Neural crest cell (in vitro differentiated cells): ENCODE measurements at regions not wholly inside any gene's neighbourhood (a gene's known extent, or its start where the extent isn't known, plus 50 kb on each side); places are given as distances from the start of the nearest gene placed in this dataset.
A peak's percentile ranks its signal among the peaks of the same experiment; 100 is the strongest.

Experiments used
- DNase-seq: peaks from one replicate; pipeline ENCODE4 v3.0.0; 2021; ENCODE audit warnings: low read depth, mixed read lengths, low spot score
- H3K27ac Mint-ChIP-seq: one replicate; pipeline ENCODE4 v1.8.0; 2021; ENCODE audit warnings: mild to moderate bottlenecking, mixed read lengths; ENCODE audit not compliant: unreplicated experiment
- H3K27me3 Mint-ChIP-seq: 2 replicates; pipeline ENCODE4 v1.8.0; 2021; ENCODE audit warnings: low read depth, mild to moderate bottlenecking, mixed read lengths
- H3K36me3 Mint-ChIP-seq: 2 replicates; pipeline ENCODE4 v1.8.0; 2021; ENCODE audit warnings: low read depth, mild to moderate bottlenecking, mixed read lengths
- H3K4me1 Mint-ChIP-seq: 2 replicates; pipeline ENCODE4 v1.8.0; 2021; ENCODE audit warnings: mixed read lengths
- H3K4me3 Mint-ChIP-seq: one replicate; pipeline ENCODE4 v1.8.0; 2021; ENCODE audit warnings: mild to moderate bottlenecking, mixed read lengths
- H3K9me3 Mint-ChIP-seq: 2 replicates; pipeline ENCODE4 v1.8.0; 2021; ENCODE audit warnings: mixed read lengths
- TF ChIP-seq, protein P1 (sequence below): fragments of 200-600 bp; sonication (generic); conservative IDR thresholded peaks from 2 replicates; pipeline ENCODE4 v1.5.0; 2021; ENCODE audit warnings: antibody characterized with exemption, mild to moderate bottlenecking

- Mint-ChIP-seq H3K4me1 (peaks cover 27% of the 10 kb centered on the region), H3K27me3 (no peaks in the 10 kb centered on the region), H3K36me3 (no peaks in the 10 kb centered on the region), H3K27ac (no peak overlapping the region), H3K9me3 (no peaks in the 10 kb centered on the region), H3K4me3 (no peak overlapping the region)
- TF ChIP-seq, protein P1, sequence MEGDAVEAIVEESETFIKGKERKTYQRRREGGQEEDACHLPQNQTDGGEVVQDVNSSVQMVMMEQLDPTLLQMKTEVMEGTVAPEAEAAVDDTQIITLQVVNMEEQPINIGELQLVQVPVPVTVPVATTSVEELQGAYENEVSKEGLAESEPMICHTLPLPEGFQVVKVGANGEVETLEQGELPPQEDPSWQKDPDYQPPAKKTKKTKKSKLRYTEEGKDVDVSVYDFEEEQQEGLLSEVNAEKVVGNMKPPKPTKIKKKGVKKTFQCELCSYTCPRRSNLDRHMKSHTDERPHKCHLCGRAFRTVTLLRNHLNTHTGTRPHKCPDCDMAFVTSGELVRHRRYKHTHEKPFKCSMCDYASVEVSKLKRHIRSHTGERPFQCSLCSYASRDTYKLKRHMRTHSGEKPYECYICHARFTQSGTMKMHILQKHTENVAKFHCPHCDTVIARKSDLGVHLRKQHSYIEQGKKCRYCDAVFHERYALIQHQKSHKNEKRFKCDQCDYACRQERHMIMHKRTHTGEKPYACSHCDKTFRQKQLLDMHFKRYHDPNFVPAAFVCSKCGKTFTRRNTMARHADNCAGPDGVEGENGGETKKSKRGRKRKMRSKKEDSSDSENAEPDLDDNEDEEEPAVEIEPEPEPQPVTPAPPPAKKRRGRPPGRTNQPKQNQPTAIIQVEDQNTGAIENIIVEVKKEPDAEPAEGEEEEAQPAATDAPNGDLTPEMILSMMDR: no peak
- DNase-seq: no peak
These were observed 234.1 kb upstream of the ANKRD55 start for GRCh38 chr5:56467176-56467717.

GRCh38 chr5:56466136-56466816 is 233.1 kb upstream of the ANKRD55 start:
- Mint-ChIP-seq H3K9me3 (no peaks in the 10 kb centered on the region), H3K27ac (no peak overlapping the region), H3K27me3 (no peaks in the 10 kb centered on the region), H3K4me1 (peaks cover 27% of the 10 kb centered on the region), H3K4me3 (no peak overlapping the region), H3K36me3 (no peaks in the 10 kb centered on the region)
- no peak for DNase-seq
- TF ChIP-seq, protein P1: no peak

- no peak overlapping the region for H3K4me3 Mint-ChIP-seq
- no peaks in the 10 kb centered on the region for H3K9me3 Mint-ChIP-seq
- H3K27me3 Mint-ChIP-seq: no peaks in the 10 kb centered on the region
- peak overlapping the region; percentile 8 for H3K27ac Mint-ChIP-seq
- no peaks in the 10 kb centered on the region for H3K36me3 Mint-ChIP-seq
- TF ChIP-seq, protein P1: no peak
- no peak for DNase-seq
- peaks cover 28% of the 10 kb centered on the region for H3K4me1 Mint-ChIP-seq
These were observed 232.6 kb upstream of the ANKRD55 start for GRCh38 chr5:56465769-56466135.

- no peak for DNase-seq
- TF ChIP-seq, protein P1: no peak
- H3K36me3 Mint-ChIP-seq: no peaks in the 10 kb centered on the region
- H3K27ac Mint-ChIP-seq: peak overlapping the region; percentile 8
- no peak overlapping the region for H3K4me3 Mint-ChIP-seq
- H3K27me3 Mint-ChIP-seq: no peaks in the 10 kb centered on the region
- peaks cover 34% of the 10 kb centered on the region for H3K4me1 Mint-ChIP-seq
- H3K9me3 Mint-ChIP-seq: no peaks in the 10 kb centered on the region
These were observed 232.0 kb upstream of the ANKRD55 start for GRCh38 chr5:56464935-56465768.

- no peaks in the 10 kb centered on the region for H3K9me3 Mint-ChIP-seq
- no peak overlapping the region for H3K27ac Mint-ChIP-seq
- H3K4me1 Mint-ChIP-seq: peaks cover 37% of the 10 kb centered on the region
- no peak overlapping the region for H3K4me3 Mint-ChIP-seq
- no peaks in the 10 kb centered on the region for H3K27me3 Mint-ChIP-seq
- H3K36me3 Mint-ChIP-seq: no peaks in the 10 kb centered on the region
- no peak for DNase-seq
- TF ChIP-seq, protein P1: no peak
These were observed 230.9 kb upstream of the ANKRD55 start for GRCh38 chr5:56463944-56464571.
